ENCODE measurements at regions not wholly inside any gene's neighbourhood (a gene's known extent, or its start where the extent isn't known, plus 50 kb on each side); places are given as distances from the start of the nearest gene placed in this dataset.

DNA sequence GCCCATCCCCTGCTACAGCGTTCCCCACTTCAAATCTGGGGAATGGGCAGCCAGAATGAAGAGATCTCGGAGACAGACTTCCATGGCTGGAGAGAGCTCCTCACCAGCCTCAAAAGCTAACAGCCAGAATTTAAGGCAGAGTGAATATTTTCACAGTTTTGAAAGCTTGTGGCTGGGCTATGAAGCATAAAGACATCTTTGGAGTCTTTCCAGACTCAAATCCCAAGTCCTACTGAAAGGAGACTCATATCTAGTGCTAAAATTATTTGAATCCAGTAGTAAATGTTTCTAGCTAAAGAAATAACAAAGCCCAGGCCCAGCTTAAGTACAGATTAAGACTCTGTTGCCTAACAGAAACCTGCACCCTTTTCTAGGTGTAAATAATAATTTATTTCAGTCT is 628.4 kb upstream of the ALCAM start:
- TF ChIP-seq, protein P1, sequence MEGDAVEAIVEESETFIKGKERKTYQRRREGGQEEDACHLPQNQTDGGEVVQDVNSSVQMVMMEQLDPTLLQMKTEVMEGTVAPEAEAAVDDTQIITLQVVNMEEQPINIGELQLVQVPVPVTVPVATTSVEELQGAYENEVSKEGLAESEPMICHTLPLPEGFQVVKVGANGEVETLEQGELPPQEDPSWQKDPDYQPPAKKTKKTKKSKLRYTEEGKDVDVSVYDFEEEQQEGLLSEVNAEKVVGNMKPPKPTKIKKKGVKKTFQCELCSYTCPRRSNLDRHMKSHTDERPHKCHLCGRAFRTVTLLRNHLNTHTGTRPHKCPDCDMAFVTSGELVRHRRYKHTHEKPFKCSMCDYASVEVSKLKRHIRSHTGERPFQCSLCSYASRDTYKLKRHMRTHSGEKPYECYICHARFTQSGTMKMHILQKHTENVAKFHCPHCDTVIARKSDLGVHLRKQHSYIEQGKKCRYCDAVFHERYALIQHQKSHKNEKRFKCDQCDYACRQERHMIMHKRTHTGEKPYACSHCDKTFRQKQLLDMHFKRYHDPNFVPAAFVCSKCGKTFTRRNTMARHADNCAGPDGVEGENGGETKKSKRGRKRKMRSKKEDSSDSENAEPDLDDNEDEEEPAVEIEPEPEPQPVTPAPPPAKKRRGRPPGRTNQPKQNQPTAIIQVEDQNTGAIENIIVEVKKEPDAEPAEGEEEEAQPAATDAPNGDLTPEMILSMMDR (IDR thresholded peaks at IDR 0.05) = no peak
- no peak for TF ChIP-seq POLR2A (IDR thresholded peaks at IDR 0.05)

Measured in body of pancreas (tissue), 4 donors.